K562 (cell line): ENCODE measurements at regions not wholly inside any gene's neighbourhood (a gene's known extent, or its start where the extent isn't known, plus 50 kb on each side); places are given as distances from the start of the nearest gene placed in this dataset.

ENCODE experiments used
- ATAC-seq: fragments of 200-7000 bp; cut with Tn5 transposase; 3 replicates; pipeline ENCODE4 v1.9.1; 2020; ENCODE audit warnings: moderate library complexity
- BruUV-seq: library from RNA; stranded (reverse); fragments of 400-500 nt; replicated peaks from 2 replicates; lab custom pipeline; 2021; lab: Mats Ljungman, UMichigan
- CTCF ChIA-PET: fragments of 300-600 bp; formaldehyde crosslinking; extraction: SDS; loops from one replicate; lab custom pipeline; 2021; ENCODE audit warnings: low intra/inter-chr PET ratio; lab: Yijun Ruan, JAX
- POLR2A ChIA-PET: fragments of 300-600, 350-650 bp; sonication (Branson Sonifier 250); formaldehyde crosslinking; extraction: SDS; loops from one replicate; lab custom pipeline; 2021; ENCODE audit warnings: antibody characterized with exemption, inconsistent platforms; lab: Yijun Ruan, JAX
- DNase-seq, 4 experiments: peaks; one replicate each; pipeline versions ENCODE4 v3.0.0 to v3.0.0-alpha.2; 2011 to 2018; ENCODE audit warnings: low spot score in 3 of 4, mixed read lengths in 3 of 4; ENCODE audit errors: extremely low read depth in 1 of 4
- FAIRE-seq: peaks from 2 replicates; lab custom pipeline; 2011; peaks lifted over from hg19 to GRCh38; lab: Jason Lieb, UNC
- H2AFZ ChIP-seq: 2 replicates; pipeline ENCODE4 v1.6.0; 2011; ENCODE audit warnings: low read depth, low read length, control low read depth, inconsistent platforms
- H3K27ac ChIP-seq: fragments of 200-600 bp; 3 replicates; pipeline ENCODE4 v1.8.0; 2011; ENCODE audit warnings: low read depth, mild to moderate bottlenecking, control low read depth, inconsistent platforms, low read length, moderate library complexity, mixed read lengths; ENCODE audit errors: extremely low read depth
- H3K27me3 ChIP-seq, 2 experiments: fragments of 300-600 bp in 1 of 2; 2 replicates in 1 of 2; 3 replicates in 1 of 2; pipeline versions ENCODE4 v1.6.0 to v1.8.0; 2011; ENCODE audit warnings: inconsistent platforms in 2 of 2, low read length in 2 of 2, mild to moderate bottlenecking in 1 of 2, mixed read lengths in 1 of 2, moderate library complexity in 1 of 2; ENCODE audit not compliant: control insufficient read depth in 2 of 2, insufficient read depth in 2 of 2
- H3K36me3 ChIP-seq: fragments of 300-600 bp; 3 replicates; pipeline ENCODE4 v1.8.0; 2011; ENCODE audit warnings: mild to moderate bottlenecking, low read length, inconsistent platforms; ENCODE audit not compliant: control insufficient read depth, insufficient read depth
- H3K4me1 ChIP-seq, 2 experiments: fragments of 200-600 bp in 1 of 2; replicated peaks in 1 of 2; 2 replicates in 1 of 2; 3 replicates in 1 of 2; pipeline versions ENCODE4 v1.5.1 to v1.8.0; 2011; ENCODE audit warnings: inconsistent platforms in 2 of 2, low read length in 2 of 2, mild to moderate bottlenecking in 1 of 2, mixed read lengths in 1 of 2, moderate library complexity in 1 of 2; ENCODE audit not compliant: control insufficient read depth in 2 of 2, insufficient read depth in 2 of 2
- H3K4me2 ChIP-seq: 2 replicates; pipeline ENCODE4 v1.6.1; 2011; ENCODE audit warnings: low read length, control low read depth, inconsistent platforms, mixed read lengths; ENCODE audit not compliant: insufficient read depth
- H3K4me3 ChIP-seq: fragments of 200-600 bp; sonication (generic), shearing (Covaris generic); 2 replicates; pipeline ENCODE4 v1.5.1; 2016; ENCODE audit warnings: control low read depth, inconsistent platforms
- H3K79me2 ChIP-seq: fragments of 200-600 bp; 3 replicates; pipeline ENCODE4 v1.8.0; 2011; ENCODE audit warnings: low read length, inconsistent platforms; ENCODE audit not compliant: control insufficient read depth, insufficient read depth
- H3K9ac ChIP-seq, 2 experiments: 2 replicates each; pipeline versions ENCODE4 v1.6.0 to v1.6.1; 2011; ENCODE audit warnings: low read depth in 2 of 2, low read length in 2 of 2, control low read depth in 1 of 2, inconsistent platforms in 1 of 2, mild to moderate bottlenecking in 1 of 2, mixed read lengths in 1 of 2; ENCODE audit not compliant: insufficient read depth in 1 of 2
- H3K9me1 ChIP-seq: one replicate; pipeline ENCODE4 v1.6.0; 2011; ENCODE audit warnings: inconsistent platforms, mild to moderate bottlenecking, low read length, moderate library complexity; ENCODE audit not compliant: control insufficient read depth, insufficient read depth
- H3K9me3 ChIP-seq: replicated peaks from 2 replicates; pipeline ENCODE4 v1.5.1; 2011; ENCODE audit warnings: low read depth, low read length, inconsistent platforms; ENCODE audit not compliant: control insufficient read depth, insufficient read depth
- H4K20me1 ChIP-seq: replicated peaks from 2 replicates; pipeline ENCODE4 v1.6.1; 2011; ENCODE audit warnings: low read length, inconsistent platforms, mixed read lengths; ENCODE audit not compliant: control insufficient read depth, insufficient read depth
- BCOR ChIP-seq: fragments of 450-650 bp; IDR thresholded peaks from 2 replicates; pipeline ENCODE4 v1.6.1; 2016
- CTCFL ChIP-seq: IDR thresholded peaks from 2 replicates; pipeline ENCODE4 v1.6.1; 2011; ENCODE audit warnings: borderline replicate concordance, low read depth, mild to moderate bottlenecking, moderate library complexity, low read length; ENCODE audit not compliant: insufficient read depth, poor library complexity, severe bottlenecking
- EHMT2 ChIP-seq: fragments of 450-650 bp; IDR thresholded peaks from 2 replicates; pipeline ENCODE4 v1.6.1; 2018; ENCODE audit warnings: antibody characterized with exemption
- MCM7 ChIP-seq, 2 experiments: fragments of 450-650 bp; IDR thresholded peaks; 2 replicates each; pipeline ENCODE4 v1.6.1; 2016 to 2018
- SRSF9 ChIP-seq: fragments of 200-400 bp; formaldehyde crosslinking; IDR thresholded peaks from 2 replicates; pipeline ENCODE4 v1.6.1; 2017; ENCODE audit warnings: low read depth, low read length, borderline replicate concordance
- TCF7L2 ChIP-seq: fragments of 150-350 bp; IDR thresholded peaks from 2 replicates; pipeline ENCODE4 v1.6.1; 2016; ENCODE audit warnings: low read depth, mild to moderate bottlenecking, low read length, moderate library complexity
- TFAP4 ChIP-seq: sonication (generic); formaldehyde crosslinking; IDR thresholded peaks from 2 replicates; pipeline ENCODE4 v1.8.0; 2022; ENCODE audit warnings: missing genetic modification reagents, mild to moderate bottlenecking, moderate library complexity, borderline replicate concordance
- ZKSCAN8 ChIP-seq: fragments of 200-800 bp; sonication (Bioruptor generic); IDR thresholded peaks from 2 replicates; pipeline ENCODE4 v1.6.1; 2016; ENCODE audit warnings: missing genetic modification characterization, missing compliant biosample characterization
- ZNF140 ChIP-seq: fragments of 250-450 bp; sonication (Bioruptor Pico); IDR thresholded peaks from 2 replicates; pipeline ENCODE4 v1.8.0; 2021; ENCODE audit warnings: moderate library complexity, mild to moderate bottlenecking, inconsistent platforms
- WGBS: fragments of 100-300 bp; shearing (Covaris generic); methylation state at CpG from one replicate; pipeline ENCODE4 v1.1.6; 2016; ENCODE audit warnings: low coverage, mixed read lengths; ENCODE audit not compliant: insufficient coverage; ENCODE audit errors: missing lambda C conversion rate; 5-methylcytosine and 5-hydroxymethylcytosine counted together
- in situ Hi-C: fragments of 300-500 bp; cut with MboI; formaldehyde crosslinking; loops from 4 replicates; pipeline ENCODE4 v1.15.0; 2018; ENCODE audit warnings: inconsistent platforms, mixed read lengths
- intact Hi-C: fragments of 100-400 bp; cut with micrococcal nuclease; formaldehyde crosslinking; loops from 2 replicates; pipeline ENCODE4 v1.14.2; 2022

- ChIA-PET CTCF (no interaction called here), POLR2A (no interaction called here)
- no peak overlapping the region for H3K4me2 ChIP-seq
- H3K27ac ChIP-seq, result no peak overlapping the region
- H2AFZ ChIP-seq, result no peak overlapping the region
- in situ Hi-C loops, result no loop called here
- H3K4me3 ChIP-seq, result no peak overlapping the region
- no peaks in the 10 kb centered on the region for H4K20me1 ChIP-seq
- H3K36me3 ChIP-seq, result no peaks in the 10 kb centered on the region
- no peak for TF ChIP-seq SRSF9
- TF ChIP-seq EHMT2, result no peak
- no peak for TF ChIP-seq MCM7 (IDR thresholded peaks at IDR 0.05)
- no peak for TF ChIP-seq CTCFL
- no peak for TF ChIP-seq TFAP4
- TF ChIP-seq BCOR, result no peak
- TF ChIP-seq ZKSCAN8, result no peak
- no peak for TF ChIP-seq ZNF140
- TF ChIP-seq TCF7L2, result no peak
- intact Hi-C loops, result no loop called here
- no peak for FAIRE-seq
- no peaks in the 10 kb centered on the region for H3K4me1 ChIP-seq
- H3K9me1 ChIP-seq, result no peaks in the 10 kb centered on the region
- no peak overlapping the region for H3K9ac ChIP-seq
- ATAC-seq, result no peak
- H3K79me2 ChIP-seq, result no peaks in the 10 kb centered on the region
- no peaks in the 10 kb centered on the region; the same call in none of the 2 replicates for H3K9me3 ChIP-seq
- H3K27me3 ChIP-seq, result no peaks in the 10 kb centered on the region
- no TSS peak for BruUV-seq
- 2% methylated on average over 5 of the region's 5 CpGs for WGBS
- no peak for DNase-seq
These were observed 632.8 kb downstream of the HDGFL1 start for GRCh38 chr6:23202207-23202606.
